Progenitor cell of endocrine pancreas (in vitro differentiated cells): ENCODE measurements at regions not wholly inside any gene's neighbourhood (a gene's known extent, or its start where the extent isn't known, plus 50 kb on each side); places are given as distances from the start of the nearest gene placed in this dataset.

Experiments used
- DNase-seq: peaks from one replicate; pipeline ENCODE4 v3.0.0; 2021; ENCODE audit warnings: low spot score; ENCODE audit not compliant: unreplicated experiment
- H3K27ac Mint-ChIP-seq: 2 replicates; pipeline ENCODE4 v1.8.0; 2021; ENCODE audit warnings: mild to moderate bottlenecking, moderate library complexity, mixed read lengths
- H3K27me3 Mint-ChIP-seq: 2 replicates; pipeline ENCODE4 v1.8.0; 2021; ENCODE audit warnings: mixed read lengths
- H3K36me3 Mint-ChIP-seq: 2 replicates; pipeline ENCODE4 v1.8.0; 2022; ENCODE audit warnings: mixed read lengths; ENCODE audit not compliant: insufficient read depth
- H3K4me1 Mint-ChIP-seq: 2 replicates; pipeline ENCODE4 v1.8.0; 2021; ENCODE audit warnings: low read depth, mixed read lengths
- H3K4me3 Mint-ChIP-seq: 2 replicates; pipeline ENCODE4 v1.8.0; 2021; ENCODE audit warnings: low read depth, mild to moderate bottlenecking, moderate library complexity, mixed read lengths
- H3K9me3 Mint-ChIP-seq: 2 replicates; pipeline ENCODE4 v1.8.0; 2021; ENCODE audit warnings: low read depth, mixed read lengths
- CTCF ChIP-seq: fragments of 200-600 bp; sonication (generic); IDR thresholded peaks from one replicate; pipeline ENCODE4 v1.5.0; 2021; ENCODE audit warnings: antibody characterized with exemption, mild to moderate bottlenecking; ENCODE audit not compliant: unreplicated experiment

DNA sequence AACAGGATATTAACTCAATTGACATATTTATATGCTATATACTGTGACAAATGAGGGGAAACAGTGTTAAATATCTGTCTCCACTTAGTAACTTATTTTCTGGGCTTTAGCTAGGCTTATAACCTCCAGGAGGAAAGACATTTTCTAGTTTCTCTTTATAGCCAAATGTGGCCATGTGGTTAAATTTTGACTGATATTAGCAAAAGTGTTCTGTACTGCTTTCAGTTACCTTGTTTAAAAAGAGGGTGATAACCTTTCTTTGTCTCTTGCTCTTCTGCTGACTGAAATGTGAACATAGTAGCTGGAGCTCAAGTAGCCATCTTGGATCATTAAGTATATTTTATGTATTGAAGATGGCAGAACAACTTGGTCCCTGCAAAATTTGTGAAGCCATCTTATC, 253.7 kb downstream of the PDHA2 start:
- no peak for TF ChIP-seq CTCF
- H3K9me3 Mint-ChIP-seq = peaks cover 27% of the 10 kb centered on the region
- H3K27me3 Mint-ChIP-seq = no peaks in the 10 kb centered on the region
- H3K36me3 Mint-ChIP-seq = peaks cover 12% of the 10 kb centered on the region
- H3K4me3 Mint-ChIP-seq = no peak overlapping the region
- DNase-seq = no peak
- peak overlapping the region; percentile 17 for H3K27ac Mint-ChIP-seq
- peaks cover 32% of the 10 kb centered on the region for H3K4me1 Mint-ChIP-seq

- H3K36me3 Mint-ChIP-seq = peaks cover 8% of the 10 kb centered on the region
- H3K27ac Mint-ChIP-seq = no peak overlapping the region
- H3K9me3 Mint-ChIP-seq = peaks cover 21% of the 10 kb centered on the region
- H3K27me3 Mint-ChIP-seq = no peaks in the 10 kb centered on the region
- peaks cover 32% of the 10 kb centered on the region for H3K4me1 Mint-ChIP-seq
- no peak for TF ChIP-seq CTCF
- H3K4me3 Mint-ChIP-seq = no peak overlapping the region
- DNase-seq = no peak
These were observed 254.3 kb downstream of the PDHA2 start for GRCh38 chr4:96094183-96094582.

- Mint-ChIP-seq H3K4me1 (peaks cover 30% of the 10 kb centered on the region), H3K9me3 (peaks cover 21% of the 10 kb centered on the region), H3K27me3 (no peaks in the 10 kb centered on the region), H3K27ac (no peak overlapping the region), H3K36me3 (peaks cover 13% of the 10 kb centered on the region), H3K4me3 (no peak overlapping the region)
- TF ChIP-seq CTCF = no peak
- DNase-seq = no peak
These were observed 257.2 kb downstream of the PDHA2 start for GRCh38 chr4:96097040-96097607.

DNA sequence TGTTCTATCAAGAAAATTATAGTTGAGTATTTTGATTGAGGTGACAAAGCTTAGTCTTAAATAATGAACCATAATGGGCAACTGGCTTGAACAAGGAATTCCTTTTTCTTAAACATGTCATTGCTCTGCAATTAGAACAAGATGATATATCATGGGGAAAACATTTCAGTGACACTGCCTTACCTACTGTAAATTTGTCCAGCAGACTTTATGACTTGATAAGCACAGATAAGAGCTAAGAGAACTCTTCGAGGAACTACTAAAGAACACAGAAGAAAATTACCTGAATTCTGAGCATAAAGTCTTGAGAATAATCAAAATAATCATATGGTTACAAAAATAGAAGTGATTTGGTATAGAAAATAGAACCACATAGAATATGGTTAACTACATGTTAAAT, 257.8 kb downstream of the PDHA2 start:
- peaks cover 21% of the 10 kb centered on the region for H3K9me3 Mint-ChIP-seq

DNA sequence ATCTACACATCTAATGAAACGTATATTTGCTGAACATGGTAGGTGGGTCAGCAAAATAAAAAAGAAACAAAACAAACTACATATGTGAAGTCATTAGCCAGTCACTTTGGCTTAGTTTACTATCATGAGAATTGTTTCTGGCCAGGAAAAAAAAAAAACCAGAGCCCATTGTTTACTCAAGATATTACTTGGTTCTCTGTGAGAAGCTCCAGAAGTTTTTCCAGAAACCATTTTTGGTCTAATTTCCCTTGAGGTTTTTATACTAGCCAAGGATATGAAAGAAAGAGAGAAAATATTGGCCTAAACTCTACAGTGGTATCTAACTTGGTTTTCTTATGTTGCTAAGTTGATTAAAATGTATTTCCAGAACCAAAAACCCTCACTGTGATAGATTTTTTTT, 259.1 kb downstream of the PDHA2 start:
- Mint-ChIP-seq H3K9me3 (peaks cover 22% of the 10 kb centered on the region), H3K4me1 (peaks cover 26% of the 10 kb centered on the region), H3K4me3 (no peak overlapping the region), H3K36me3 (peaks cover 14% of the 10 kb centered on the region), H3K27me3 (no peaks in the 10 kb centered on the region), H3K27ac (no peak overlapping the region)
- TF ChIP-seq CTCF = no peak
- no peak for DNase-seq

More for the DNA sequence above, 257.8 kb downstream of the PDHA2 start:
- DNase-seq = no peak
- Mint-ChIP-seq H3K4me1 (peaks cover 27% of the 10 kb centered on the region), H3K27ac (no peak overlapping the region), H3K4me3 (no peak overlapping the region), H3K27me3 (no peaks in the 10 kb centered on the region), H3K36me3 (peaks cover 13% of the 10 kb centered on the region)
- no peak for TF ChIP-seq CTCF
